GM12878 (cell line): ENCODE measurements at regions not wholly inside any gene's neighbourhood (a gene's known extent, or its start where the extent isn't known, plus 50 kb on each side); places are given as distances from the start of the nearest gene placed in this dataset.

ENCODE experiments used
- ATAC-seq: fragments of 200-7000 bp; cut with Tn5 transposase; 3 replicates; pipeline ENCODE4 v1.9.1; 2020; ENCODE audit warnings: mild to moderate bottlenecking, moderate library complexity
- BruUV-seq: library from RNA; stranded (reverse); fragments of 400-500 nt; replicated peaks from 2 replicates; lab custom pipeline; 2021; lab: Mats Ljungman, UMichigan
- CTCF ChIA-PET: fragments of 300-600 bp; sonication (Branson Sonifier 250); formaldehyde crosslinking; extraction: SDS; loops from one replicate; lab custom pipeline; 2021; ENCODE audit warnings: inconsistent platforms; lab: Yijun Ruan, JAX
- POLR2A ChIA-PET: fragments of 350-600 bp; formaldehyde crosslinking; extraction: SDS; loops from one replicate; lab custom pipeline; 2021; ENCODE audit warnings: inconsistent platforms; lab: Charles Lee
- RAD21 ChIA-PET: fragments of 300-600 bp; sonication (Branson Sonifier 250); formaldehyde crosslinking; loops from one replicate; lab custom pipeline; 2023; ENCODE audit warnings: antibody characterized with exemption; ENCODE audit not compliant: unreplicated experiment; lab: Charles Lee
- SMC1A ChIA-PET: fragments of 300-600 bp; sonication (Branson Sonifier 250); formaldehyde crosslinking; loops from one replicate; lab custom pipeline; 2023; ENCODE audit not compliant: unreplicated experiment, uncharacterized antibody; lab: Charles Lee
- DNase-seq: peaks from one replicate; pipeline ENCODE4 v3.0.0-alpha.2; 2011; ENCODE audit warnings: low read depth, low spot score
- FAIRE-seq: peaks from 3 replicates; lab custom pipeline; 2011; peaks lifted over from hg19 to GRCh38; lab: Jason Lieb, UNC
- H2AFZ ChIP-seq: 2 replicates; pipeline ENCODE4 v1.6.0; 2011; ENCODE audit warnings: low read depth, low read length, control low read depth; ENCODE audit not compliant: control insufficient read depth
- H3K27ac ChIP-seq: 2 replicates; pipeline ENCODE4 v1.5.1; 2011; ENCODE audit warnings: control low read depth; ENCODE audit not compliant: control insufficient read depth, insufficient read depth
- H3K27me3 ChIP-seq, 2 experiments: replicated peaks in 1 of 2; 2 replicates each; pipeline versions ENCODE4 v1.6.0 to v1.6.1; 2011; ENCODE audit warnings: low read length in 1 of 2; ENCODE audit not compliant: control insufficient read depth in 2 of 2, insufficient read depth in 2 of 2
- H3K36me3 ChIP-seq, 2 experiments: 2 replicates each; pipeline ENCODE4 v1.5.1; 2011; ENCODE audit warnings: low read length in 1 of 2; ENCODE audit not compliant: control insufficient read depth in 2 of 2, insufficient read depth in 2 of 2
- H3K4me1 ChIP-seq: 2 replicates; pipeline ENCODE4 v1.6.1; 2011; ENCODE audit warnings: mild to moderate bottlenecking, low read length, moderate library complexity, mixed read lengths; ENCODE audit not compliant: control insufficient read depth, insufficient read depth
- H3K4me2 ChIP-seq: 2 replicates; pipeline ENCODE4 v1.6.0; 2011; ENCODE audit warnings: control low read depth; ENCODE audit not compliant: control insufficient read depth, insufficient read depth
- H3K4me3 ChIP-seq: fragments of 200-600 bp; sonication (generic); 2 replicates; pipeline ENCODE4 v1.5.1; 2016
- H3K79me2 ChIP-seq: 2 replicates; pipeline ENCODE4 v1.6.0; 2011; ENCODE audit warnings: low read length; ENCODE audit not compliant: control insufficient read depth, insufficient read depth
- H3K9ac ChIP-seq: 2 replicates; pipeline ENCODE4 v1.8.0; 2011; ENCODE audit warnings: low read length, control low read depth, mixed read lengths; ENCODE audit not compliant: control insufficient read depth, insufficient read depth
- H3K9me3 ChIP-seq: replicated peaks from 3 replicates; pipeline ENCODE4 v1.5.1; 2011; ENCODE audit warnings: mild to moderate bottlenecking, low read length; ENCODE audit not compliant: control insufficient read depth, insufficient read depth
- H4K20me1 ChIP-seq: 2 replicates; pipeline ENCODE4 v1.6.0; 2011; ENCODE audit not compliant: control insufficient read depth, insufficient read depth
- BHLHE40 ChIP-seq, 2 experiments: fragments of 450-650 bp in 1 of 2; IDR thresholded peaks; 2 replicates each; pipeline ENCODE4 v1.6.1; 2011 to 2017; ENCODE audit warnings: low read depth in 2 of 2, borderline replicate concordance in 1 of 2, improper control_type of control experiment in 1 of 2, low read length in 1 of 2, mild to moderate bottlenecking in 1 of 2
- BMI1 ChIP-seq: fragments of 450-650 bp; IDR thresholded peaks from 2 replicates; pipeline ENCODE4 v1.6.1; 2016; ENCODE audit warnings: mild to moderate bottlenecking, moderate library complexity, borderline replicate concordance
- HDAC2 ChIP-seq: fragments of 200-600 bp; sonication (generic); IDR thresholded peaks from 2 replicates; pipeline ENCODE4 v1.6.1; 2017
- IKZF1 ChIP-seq: fragments of 450-650 bp; conservative IDR thresholded peaks from 2 replicates; pipeline ENCODE4 v1.6.1; 2017; ENCODE audit warnings: antibody characterized with exemption, mild to moderate bottlenecking
- IRF3 ChIP-seq: fragments of 450-650 bp; IDR thresholded peaks from 2 replicates; pipeline ENCODE4 v1.6.1; 2014; ENCODE audit warnings: mild to moderate bottlenecking
- KAT2A ChIP-seq: conservative IDR thresholded peaks from 2 replicates; pipeline ENCODE4 v1.6.1; 2011; ENCODE audit warnings: low read depth, low read length; ENCODE audit not compliant: control insufficient read depth
- KLF5 ChIP-seq: fragments of 450-650 bp; IDR thresholded peaks from 2 replicates; pipeline ENCODE4 v1.6.1; 2014; ENCODE audit warnings: mild to moderate bottlenecking; ENCODE audit not compliant: partially characterized antibody
- MTA3 ChIP-seq: IDR thresholded peaks from 2 replicates; pipeline ENCODE4 v1.6.1; 2012; ENCODE audit warnings: low read length, inconsistent platforms, borderline replicate concordance
- NFIC ChIP-seq: IDR thresholded peaks from 2 replicates; pipeline ENCODE4 v1.6.1; 2012; ENCODE audit warnings: low read depth, mild to moderate bottlenecking, inconsistent platforms, low read length, moderate library complexity
- POLR2AphosphoS5 ChIP-seq: IDR thresholded peaks from 2 replicates; pipeline ENCODE4 v1.6.1; 2011; ENCODE audit warnings: mild to moderate bottlenecking, low read length, inconsistent platforms
- POU2F2 ChIP-seq: IDR thresholded peaks from 3 replicates; pipeline ENCODE4 v1.6.1; 2011; ENCODE audit warnings: low read depth, mild to moderate bottlenecking, low read length, borderline replicate concordance
- SMAD1 ChIP-seq: fragments of 450-650 bp; IDR thresholded peaks from 2 replicates; pipeline ENCODE4 v1.6.1; 2018; ENCODE audit warnings: mild to moderate bottlenecking, low read depth; ENCODE audit not compliant: partially characterized antibody
- STAT1 ChIP-seq: fragments of 450-650 bp; conservative IDR thresholded peaks from 2 replicates; pipeline ENCODE4 v1.6.1; 2014; ENCODE audit warnings: antibody characterized with exemption, mild to moderate bottlenecking
- USF2 ChIP-seq: IDR thresholded peaks from 2 replicates; pipeline ENCODE4 v1.6.1; 2011; ENCODE audit warnings: low read depth, low read length, improper control_type of control experiment, borderline replicate concordance
- ZBTB11 ChIP-seq: fragments of 450-650 bp; formaldehyde crosslinking; IDR thresholded peaks from 2 replicates; pipeline ENCODE4 v1.5.0; 2022; ENCODE audit warnings: mild to moderate bottlenecking, missing genetic modification characterization
- ZBTB40 ChIP-seq: fragments of 450-650 bp; IDR thresholded peaks from 2 replicates; pipeline ENCODE4 v1.6.1; 2016; ENCODE audit warnings: mild to moderate bottlenecking, moderate library complexity, borderline replicate concordance
- WGBS: methylation state at CpG from one replicate; pipeline ENCODE4 v1.1.6; 2016; ENCODE audit warnings: low lambda C conversion rate; ENCODE audit not compliant: insufficient replicate concordance, insufficient coverage; ENCODE audit errors: missing lambda C conversion rate; 5-methylcytosine and 5-hydroxymethylcytosine counted together
- in situ Hi-C: fragments of 300-500 bp; cut with MboI; formaldehyde crosslinking; loops from 9 replicates; pipeline ENCODE4 v1.14.3; 2018; ENCODE audit warnings: mixed read lengths
- intact Hi-C: fragments of 100-400 bp; cut with micrococcal nuclease; formaldehyde crosslinking; loops from one replicate; pipeline ENCODE4 v1.14.2; 2022; ENCODE audit not compliant: unreplicated experiment

GRCh38 chr7:159195946-159196345 is 51.3 kb upstream of the VIPR2 start:
- H3K4me2 ChIP-seq = no peak overlapping the region
- H3K36me3 ChIP-seq = no peaks in the 10 kb centered on the region
- RAD21 ChIA-PET = no interaction called here
- 21% methylated on average over 5 of the region's 5 CpGs for WGBS
- TF ChIP-seq ZBTB11 (CRISPR knock-in tag) (no peak), SMAD1 (no peak), IKZF1 (no peak), KLF5 (no peak), BHLHE40 (IDR thresholded peaks at IDR 0.05; ENCODE audit: borderline replicate concordance in 1 of 2, low read depth in 2 of 2, low read length in 1 of 2) (no peak), HDAC2 (no peak), KAT2A (no peak), MTA3 (no peak), POU2F2 (no peak), USF2 (no peak), ZBTB40 (no peak), STAT1 (no peak), NFIC (no peak), POLR2AphosphoS5 (no peak), BMI1 (no peak), IRF3 (no peak)
- TF ChIP-seq, all 136 proteins: peak for 0
- ATAC-seq (no peak), FAIRE-seq (no peak), DNase-seq (no peak)
- in situ Hi-C loops (no loop called here), intact Hi-C loops (no loop called here)
- ChIA-PET CTCF (no interaction called here), SMC1A (no interaction called here), POLR2A (no interaction called here)
- no peak overlapping the region for H3K9ac ChIP-seq
- no peak overlapping the region for H2AFZ ChIP-seq
- no peaks in the 10 kb centered on the region for H3K27me3 ChIP-seq
- no peak overlapping the region for H3K27ac ChIP-seq
- H3K4me3 ChIP-seq = no peak overlapping the region
- no peaks in the 10 kb centered on the region; the same call in 1 of the 2 replicates for H3K4me1 ChIP-seq
- no TSS peak for BruUV-seq
- H3K79me2 ChIP-seq = no peaks in the 10 kb centered on the region
- H3K9me3 ChIP-seq = no peaks in the 10 kb centered on the region
- no peaks in the 10 kb centered on the region for H4K20me1 ChIP-seq
